HL-60 (cell line): ENCODE measurements at regions not wholly inside any gene's neighbourhood (a gene's known extent, or its start where the extent isn't known, plus 50 kb on each side); places are given as distances from the start of the nearest gene placed in this dataset.

Experiments used
- DNase-seq, 2 experiments: peaks; one replicate each; pipeline ENCODE4 v3.0.0-alpha.2; 2010 to 2020; ENCODE audit warnings: low read depth in 1 of 2, low spot score in 1 of 2
- H3K27ac ChIP-seq: fragments of 250-450 bp; sonication (Bioruptor Pico); replicated peaks from 2 replicates; pipeline ENCODE4 v1.5.1; 2020; ENCODE audit warnings: mild to moderate bottlenecking, moderate library complexity
- H3K27me3 ChIP-seq: fragments of 250-450 bp; sonication (Bioruptor Pico); 2 replicates; pipeline ENCODE4 v1.5.1; 2021; ENCODE audit warnings: mild to moderate bottlenecking, moderate library complexity; ENCODE audit not compliant: insufficient read depth, poor library complexity, severe bottlenecking
- H3K4me3 ChIP-seq: replicated peaks from 2 replicates; pipeline ENCODE4 v1.5.1; 2011; ENCODE audit warnings: mild to moderate bottlenecking, control low read depth, low read length; ENCODE audit not compliant: insufficient read depth
- GABPA ChIP-seq: IDR thresholded peaks from 2 replicates; pipeline ENCODE4 v1.6.1; 2012; ENCODE audit warnings: low read depth
- POLR2AphosphoS5 ChIP-seq: IDR thresholded peaks from 2 replicates; pipeline ENCODE4 v1.6.1; 2012; ENCODE audit warnings: low read depth
- SPI1 ChIP-seq: IDR thresholded peaks from 2 replicates; pipeline ENCODE4 v1.6.1; 2012; ENCODE audit warnings: low read depth, mild to moderate bottlenecking, borderline replicate concordance
- TF ChIP-seq, protein P1 (sequence below): IDR thresholded peaks from one replicate; pipeline ENCODE4 v1.5.1; 2011; ENCODE audit warnings: low read length, control low read depth, inconsistent platforms; ENCODE audit not compliant: insufficient read depth
- TF ChIP-seq, protein P2 (sequence below): IDR thresholded peaks from 2 replicates; pipeline ENCODE4 v1.6.1; 2012; ENCODE audit warnings: low read depth; ENCODE audit not compliant: insufficient replicate concordance

GRCh38 chr1:209012443-209013196 is 570.9 kb upstream of the CAMK1G start:
- DNase-seq, result no peak
- H3K4me3 ChIP-seq, result no peak overlapping the region
- H3K27me3 ChIP-seq, result no peaks in the 10 kb centered on the region
- H3K27ac ChIP-seq, result no peak overlapping the region
- TF ChIP-seq, protein P1, sequence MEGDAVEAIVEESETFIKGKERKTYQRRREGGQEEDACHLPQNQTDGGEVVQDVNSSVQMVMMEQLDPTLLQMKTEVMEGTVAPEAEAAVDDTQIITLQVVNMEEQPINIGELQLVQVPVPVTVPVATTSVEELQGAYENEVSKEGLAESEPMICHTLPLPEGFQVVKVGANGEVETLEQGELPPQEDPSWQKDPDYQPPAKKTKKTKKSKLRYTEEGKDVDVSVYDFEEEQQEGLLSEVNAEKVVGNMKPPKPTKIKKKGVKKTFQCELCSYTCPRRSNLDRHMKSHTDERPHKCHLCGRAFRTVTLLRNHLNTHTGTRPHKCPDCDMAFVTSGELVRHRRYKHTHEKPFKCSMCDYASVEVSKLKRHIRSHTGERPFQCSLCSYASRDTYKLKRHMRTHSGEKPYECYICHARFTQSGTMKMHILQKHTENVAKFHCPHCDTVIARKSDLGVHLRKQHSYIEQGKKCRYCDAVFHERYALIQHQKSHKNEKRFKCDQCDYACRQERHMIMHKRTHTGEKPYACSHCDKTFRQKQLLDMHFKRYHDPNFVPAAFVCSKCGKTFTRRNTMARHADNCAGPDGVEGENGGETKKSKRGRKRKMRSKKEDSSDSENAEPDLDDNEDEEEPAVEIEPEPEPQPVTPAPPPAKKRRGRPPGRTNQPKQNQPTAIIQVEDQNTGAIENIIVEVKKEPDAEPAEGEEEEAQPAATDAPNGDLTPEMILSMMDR, result no peak
- TF ChIP-seq SPI1 (no peak), POLR2AphosphoS5 (no peak), GABPA (no peak)
- TF ChIP-seq, protein P2, sequence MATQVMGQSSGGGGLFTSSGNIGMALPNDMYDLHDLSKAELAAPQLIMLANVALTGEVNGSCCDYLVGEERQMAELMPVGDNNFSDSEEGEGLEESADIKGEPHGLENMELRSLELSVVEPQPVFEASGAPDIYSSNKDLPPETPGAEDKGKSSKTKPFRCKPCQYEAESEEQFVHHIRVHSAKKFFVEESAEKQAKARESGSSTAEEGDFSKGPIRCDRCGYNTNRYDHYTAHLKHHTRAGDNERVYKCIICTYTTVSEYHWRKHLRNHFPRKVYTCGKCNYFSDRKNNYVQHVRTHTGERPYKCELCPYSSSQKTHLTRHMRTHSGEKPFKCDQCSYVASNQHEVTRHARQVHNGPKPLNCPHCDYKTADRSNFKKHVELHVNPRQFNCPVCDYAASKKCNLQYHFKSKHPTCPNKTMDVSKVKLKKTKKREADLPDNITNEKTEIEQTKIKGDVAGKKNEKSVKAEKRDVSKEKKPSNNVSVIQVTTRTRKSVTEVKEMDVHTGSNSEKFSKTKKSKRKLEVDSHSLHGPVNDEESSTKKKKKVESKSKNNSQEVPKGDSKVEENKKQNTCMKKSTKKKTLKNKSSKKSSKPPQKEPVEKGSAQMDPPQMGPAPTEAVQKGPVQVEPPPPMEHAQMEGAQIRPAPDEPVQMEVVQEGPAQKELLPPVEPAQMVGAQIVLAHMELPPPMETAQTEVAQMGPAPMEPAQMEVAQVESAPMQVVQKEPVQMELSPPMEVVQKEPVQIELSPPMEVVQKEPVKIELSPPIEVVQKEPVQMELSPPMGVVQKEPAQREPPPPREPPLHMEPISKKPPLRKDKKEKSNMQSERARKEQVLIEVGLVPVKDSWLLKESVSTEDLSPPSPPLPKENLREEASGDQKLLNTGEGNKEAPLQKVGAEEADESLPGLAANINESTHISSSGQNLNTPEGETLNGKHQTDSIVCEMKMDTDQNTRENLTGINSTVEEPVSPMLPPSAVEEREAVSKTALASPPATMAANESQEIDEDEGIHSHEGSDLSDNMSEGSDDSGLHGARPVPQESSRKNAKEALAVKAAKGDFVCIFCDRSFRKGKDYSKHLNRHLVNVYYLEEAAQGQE, result no peak

GRCh38 chr1:209015092-209015491 is 568.4 kb upstream of the CAMK1G start:
- TF ChIP-seq, protein P2, result no peak
- TF ChIP-seq POLR2AphosphoS5 (no peak), SPI1 (no peak), GABPA (no peak)
- TF ChIP-seq, protein P1, result no peak
- H3K27me3 ChIP-seq, result no peaks in the 10 kb centered on the region
- no peak overlapping the region for H3K4me3 ChIP-seq
- no peak for DNase-seq
- H3K27ac ChIP-seq, result no peak overlapping the region

- no peak for TF ChIP-seq GABPA
- no peak for TF ChIP-seq SPI1
- TF ChIP-seq, protein P1, result no peak
- TF ChIP-seq, protein P2, result no peak
- TF ChIP-seq POLR2AphosphoS5, result no peak
- Histone ChIP-seq H3K27ac (no peak overlapping the region), H3K4me3 (no peak overlapping the region), H3K27me3 (no peaks in the 10 kb centered on the region)
- no peak for DNase-seq
Measured at GRCh38 chr1:209021622-209022021, 561.9 kb upstream of the CAMK1G start.
